B cell (primary cell): ENCODE measurements at regions not wholly inside any gene's neighbourhood (a gene's known extent, or its start where the extent isn't known, plus 50 kb on each side); places are given as distances from the start of the nearest gene placed in this dataset.

Experiments
- ATAC-seq: fragments of 200-7000 bp; cut with Tn5 transposase; one replicate; pipeline ENCODE4 v1.10.0; 2021; ENCODE audit warnings: low read depth, mild to moderate bottlenecking, moderate number of reproducible peaks, moderate library complexity
- CTCF ChIA-PET: fragments of 350-600 bp; sonication (Branson Sonifier 250); formaldehyde crosslinking; loops from one replicate; lab custom pipeline; 2021; ENCODE audit warnings: antibody characterized with exemption, inconsistent platforms; lab: Charles Lee
- POLR2A ChIA-PET: fragments of 350-600 bp; sonication (Branson Sonifier 250); formaldehyde crosslinking; loops from one replicate; lab custom pipeline; 2021; ENCODE audit warnings: antibody characterized with exemption; lab: Charles Lee
- DNase-seq: peaks from one replicate; pipeline ENCODE4 v3.0.0; 2013
- H2AFZ ChIP-seq: 2 replicates; pipeline ENCODE4 v1.6.1; 2012; ENCODE audit warnings: mild to moderate bottlenecking, low read depth, low read length; ENCODE audit not compliant: insufficient read depth, poor library complexity, severe bottlenecking
- H3K27ac ChIP-seq, 2 donors: 1 replicate in 1 of 2; 2 replicates in 1 of 2; pipeline ENCODE4 v1.5.1; 2012 to 2013; ENCODE audit warnings: low read length in 2 of 2, mild to moderate bottlenecking in 2 of 2, moderate library complexity in 1 of 2
- H3K27me3 ChIP-seq, 4 experiments: fragments of 200-600 bp in 1 of 4; sonication (generic) in 1 of 4; replicated peaks in 1 of 4; 1 replicate in 2 of 4; 2 replicates in 2 of 4; pipeline versions ENCODE4 v1.6.1 to v1.7.0; 2013 to 2016; ENCODE audit warnings: low read length in 3 of 4, mild to moderate bottlenecking in 2 of 4, mixed read lengths in 1 of 4, moderate library complexity in 1 of 4; ENCODE audit not compliant: insufficient read depth in 4 of 4, control insufficient read depth in 3 of 4; ENCODE audit errors: control extremely low read depth in 1 of 4
- H3K36me3 ChIP-seq, 2 experiments: replicated peaks in 1 of 2; 1 replicate in 1 of 2; 2 replicates in 1 of 2; pipeline versions ENCODE4 v1.6.1 to v1.7.1; 2013; ENCODE audit warnings: low read length in 1 of 2; ENCODE audit not compliant: insufficient read depth in 2 of 2, control insufficient read depth in 1 of 2; ENCODE audit errors: control extremely low read depth in 1 of 2, extremely low read depth in 1 of 2
- H3K4me1 ChIP-seq, 2 donors: fragments of 200-600 bp in 1 of 2; sonication (generic) in 1 of 2; 1 replicate in 1 of 2; 2 replicates in 1 of 2; pipeline versions ENCODE4 v1.5.1 to v1.6.1; 2013 to 2017; ENCODE audit warnings: low read length in 2 of 2; ENCODE audit not compliant: control insufficient read depth in 2 of 2, insufficient read depth in 2 of 2
- H3K4me2 ChIP-seq: replicated peaks from 2 replicates; pipeline ENCODE3; 2012; ENCODE audit warnings: mild to moderate bottlenecking, low read depth, low read length; ENCODE audit not compliant: poor library complexity, severe bottlenecking
- H3K4me3 ChIP-seq, 5 experiments: fragments of 200-600 bp in 1 of 5; sonication (generic) in 1 of 5; 1 replicate in 3 of 5; 2 replicates in 2 of 5; pipeline versions ENCODE4 v1.5.1 to v1.7.0; 2011 to 2016; ENCODE audit warnings: low read length in 4 of 5, mild to moderate bottlenecking in 4 of 5, low read depth in 2 of 5, control low read depth in 1 of 5, moderate library complexity in 1 of 5; ENCODE audit not compliant: insufficient read depth in 1 of 5; ENCODE audit errors: control extremely low read depth in 1 of 5, extremely low read depth in 1 of 5
- H3K79me2 ChIP-seq: fragments of 200-600 bp; sonication (generic); one replicate; pipeline ENCODE4 v1.6.0; 2016; ENCODE audit warnings: low read length; ENCODE audit not compliant: control insufficient read depth, insufficient read depth
- H3K9ac ChIP-seq: fragments of 200-600 bp; sonication (generic); 2 replicates; pipeline ENCODE4 v1.6.1; 2017; ENCODE audit warnings: mild to moderate bottlenecking, low read length, moderate library complexity
- H3K9me3 ChIP-seq, 3 donors: one replicate each; pipeline versions ENCODE4 v1.6.1 to v1.7.1; 2013; ENCODE audit warnings: low read length in 2 of 3; ENCODE audit not compliant: control insufficient read depth in 2 of 3, insufficient read depth in 1 of 3; ENCODE audit errors: control extremely low read depth in 1 of 3
- H4K20me1 ChIP-seq: 2 replicates; pipeline ENCODE4 v1.6.0; 2012; ENCODE audit warnings: mild to moderate bottlenecking, low read length; ENCODE audit not compliant: insufficient read depth, control insufficient read depth, poor library complexity, severe bottlenecking
- H3K27ac Mint-ChIP-seq: one replicate; pipeline ENCODE4 v1.8.0; 2021; ENCODE audit warnings: mixed read lengths
- H3K27me3 Mint-ChIP-seq: one replicate; pipeline ENCODE4 v1.8.0; 2021; ENCODE audit warnings: mixed read lengths
- H3K4me1 Mint-ChIP-seq: one replicate; pipeline ENCODE4 v1.8.0; 2021; ENCODE audit warnings: mixed read lengths
- H3K4me3 Mint-ChIP-seq: one replicate; pipeline ENCODE4 v1.8.0; 2021; ENCODE audit warnings: mixed read lengths
- H3K9me3 Mint-ChIP-seq: one replicate; pipeline ENCODE4 v1.8.0; 2022; ENCODE audit warnings: mixed read lengths; ENCODE audit not compliant: insufficient read depth
- EZH2 ChIP-seq: IDR thresholded peaks from 2 replicates; pipeline ENCODE4 v1.6.1; 2012; ENCODE audit warnings: borderline replicate concordance, low read depth, mild to moderate bottlenecking, moderate library complexity, low read length; ENCODE audit not compliant: insufficient read depth, poor library complexity, severe bottlenecking
- WGBS: methylation state at CpG from one replicate; pipeline ENCODE4 v1.1.5; 2013; ENCODE audit warnings: missing lambda C conversion rate; ENCODE audit not compliant: insufficient coverage; 5-methylcytosine and 5-hydroxymethylcytosine counted together
- intact Hi-C: fragments of 100-400 bp; cut with micrococcal nuclease; formaldehyde crosslinking; loops from one replicate; pipeline ENCODE4 v1.10.0; 2022
- TF ChIP-seq, protein P1 (sequence below): fragments of 200-600 bp; IDR thresholded peaks from one replicate; pipeline ENCODE4 v1.8.0; 2022; ENCODE audit warnings: antibody characterized with exemption, mild to moderate bottlenecking

DNA sequence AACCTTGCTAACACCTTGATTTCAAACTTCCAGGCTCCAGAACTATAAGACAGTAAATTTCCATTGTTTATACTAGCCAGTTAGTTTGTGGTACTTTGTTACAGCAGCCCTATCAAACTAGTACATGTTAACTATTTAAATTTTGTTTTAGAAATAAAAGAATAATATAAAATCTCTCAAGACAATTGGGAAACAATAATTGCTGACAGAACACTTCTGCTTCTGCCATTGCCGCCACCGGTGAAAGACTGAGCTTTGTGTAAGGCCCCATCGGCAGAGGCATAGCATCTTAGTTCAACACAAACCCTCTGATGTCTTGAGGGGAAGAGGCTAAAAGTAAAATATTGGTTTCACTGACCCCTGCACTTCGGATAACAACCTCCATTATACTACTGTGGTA lies 1607.1 kb upstream of the SEL1L start:
- H3K27me3 ChIP-seq: no peaks in the 10 kb centered on the region
- H3K27me3 Mint-ChIP-seq: no peaks in the 10 kb centered on the region
- no peaks in the 10 kb centered on the region for H3K4me1 Mint-ChIP-seq
- H3K36me3 ChIP-seq: no peaks in the 10 kb centered on the region
- TF ChIP-seq, protein P1, sequence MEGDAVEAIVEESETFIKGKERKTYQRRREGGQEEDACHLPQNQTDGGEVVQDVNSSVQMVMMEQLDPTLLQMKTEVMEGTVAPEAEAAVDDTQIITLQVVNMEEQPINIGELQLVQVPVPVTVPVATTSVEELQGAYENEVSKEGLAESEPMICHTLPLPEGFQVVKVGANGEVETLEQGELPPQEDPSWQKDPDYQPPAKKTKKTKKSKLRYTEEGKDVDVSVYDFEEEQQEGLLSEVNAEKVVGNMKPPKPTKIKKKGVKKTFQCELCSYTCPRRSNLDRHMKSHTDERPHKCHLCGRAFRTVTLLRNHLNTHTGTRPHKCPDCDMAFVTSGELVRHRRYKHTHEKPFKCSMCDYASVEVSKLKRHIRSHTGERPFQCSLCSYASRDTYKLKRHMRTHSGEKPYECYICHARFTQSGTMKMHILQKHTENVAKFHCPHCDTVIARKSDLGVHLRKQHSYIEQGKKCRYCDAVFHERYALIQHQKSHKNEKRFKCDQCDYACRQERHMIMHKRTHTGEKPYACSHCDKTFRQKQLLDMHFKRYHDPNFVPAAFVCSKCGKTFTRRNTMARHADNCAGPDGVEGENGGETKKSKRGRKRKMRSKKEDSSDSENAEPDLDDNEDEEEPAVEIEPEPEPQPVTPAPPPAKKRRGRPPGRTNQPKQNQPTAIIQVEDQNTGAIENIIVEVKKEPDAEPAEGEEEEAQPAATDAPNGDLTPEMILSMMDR: no peak
- TF ChIP-seq EZH2: no peak
- CTCF ChIA-PET: no interaction called here
- H3K27ac Mint-ChIP-seq: no peak overlapping the region
- H4K20me1 ChIP-seq: no peaks in the 10 kb centered on the region
- DNase-seq (no peak), ATAC-seq (no peak)
- no peaks in the 10 kb centered on the region for H3K79me2 ChIP-seq
- no peak overlapping the region for H3K4me2 ChIP-seq
- 100% methylated on average over 2 of the region's 4 CpGs for WGBS
- H3K4me3 Mint-ChIP-seq: no peak overlapping the region
- H3K9me3 ChIP-seq: no peaks in the 10 kb centered on the region
- H3K4me1 ChIP-seq: no peaks in the 10 kb centered on the region
- intact Hi-C loops: no loop called here
- H3K9ac ChIP-seq: no peak overlapping the region
- no peak overlapping the region for H2AFZ ChIP-seq
- H3K27ac ChIP-seq: no peak overlapping the region
- POLR2A ChIA-PET: no interaction called here
- H3K9me3 Mint-ChIP-seq: peaks cover 3% of the 10 kb centered on the region
- H3K4me3 ChIP-seq: no peak overlapping the region

- no peak overlapping the region for H3K4me3 Mint-ChIP-seq
- no peak for TF ChIP-seq EZH2
- no peaks in the 10 kb centered on the region for H3K27me3 Mint-ChIP-seq
- Histone ChIP-seq H3K4me3 (no peak overlapping the region), H3K36me3 (no peaks in the 10 kb centered on the region), H3K27me3 (no peaks in the 10 kb centered on the region), H2AFZ (no peak overlapping the region), H3K9me3 (no peaks in the 10 kb centered on the region), H4K20me1 (no peaks in the 10 kb centered on the region), H3K9ac (no peak overlapping the region), H3K79me2 (no peaks in the 10 kb centered on the region), H3K4me1 (no peaks in the 10 kb centered on the region), H3K4me2 (no peak overlapping the region), H3K27ac (no peak overlapping the region)
- ATAC-seq (no peak), DNase-seq (no peak)
- ChIA-PET CTCF (no interaction called here), POLR2A (no interaction called here)
- intact Hi-C loops: no loop called here
- WGBS: 81% methylated on average over 2 of the region's 3 CpGs
- no peak overlapping the region for H3K27ac Mint-ChIP-seq
- H3K9me3 Mint-ChIP-seq: peaks cover 3% of the 10 kb centered on the region
- H3K4me1 Mint-ChIP-seq: no peaks in the 10 kb centered on the region
Observed at GRCh38 chr14:83147006-83147405, 1613.4 kb upstream of the SEL1L start.
